Activated T-cell treated with anti-CD3 and anti-CD28 coated beads, Interleukin-2, amount 50 U/mL, for 72 hours (primary cell): ENCODE measurements at regions not wholly inside any gene's neighbourhood (a gene's known extent, or its start where the extent isn't known, plus 50 kb on each side); places are given as distances from the start of the nearest gene placed in this dataset.
"Not testable (repeated sequence)": the region's sequence is repeated elsewhere in the genome, so short reads cannot be mapped to it uniquely, and the experiment has no call there.

Experiments used
- ATAC-seq, 2 donors: fragments of 150-1000 bp; cut with Tn5 transposase; replicated peaks in 1 of 2; 2 replicates each; pipeline ENCODE4 v1.10.0; 2021; ENCODE audit warnings: moderate library complexity in 2 of 2, mild to moderate bottlenecking in 1 of 2
- DNase-seq, 2 donors: peaks; one replicate each; pipeline ENCODE4 v3.0.0; 2021 to 2022; ENCODE audit warnings: mixed read lengths in 1 of 2
- H3K27ac Mint-ChIP-seq: one replicate; pipeline ENCODE4 v1.8.0; 2022; ENCODE audit warnings: mild to moderate bottlenecking, moderate library complexity, mixed read lengths
- H3K27me3 Mint-ChIP-seq: one replicate; pipeline ENCODE4 v1.8.0; 2022; ENCODE audit warnings: low read depth, mixed read lengths
- H3K36me3 Mint-ChIP-seq, 2 donors: one replicate each; pipeline ENCODE4 v1.8.0; 2022; ENCODE audit warnings: mixed read lengths in 2 of 2, mild to moderate bottlenecking in 1 of 2; ENCODE audit not compliant: insufficient read depth in 2 of 2
- H3K4me1 Mint-ChIP-seq: one replicate; pipeline ENCODE4 v1.8.0; 2022; ENCODE audit warnings: low read depth, mixed read lengths
- H3K4me3 Mint-ChIP-seq, 2 donors: one replicate each; pipeline ENCODE4 v1.8.0; 2022; ENCODE audit warnings: mild to moderate bottlenecking in 2 of 2, mixed read lengths in 2 of 2, moderate library complexity in 2 of 2
- H3K9me3 Mint-ChIP-seq, 2 donors: one replicate each; pipeline ENCODE4 v1.8.0; 2022; ENCODE audit warnings: mixed read lengths in 2 of 2

DNA sequence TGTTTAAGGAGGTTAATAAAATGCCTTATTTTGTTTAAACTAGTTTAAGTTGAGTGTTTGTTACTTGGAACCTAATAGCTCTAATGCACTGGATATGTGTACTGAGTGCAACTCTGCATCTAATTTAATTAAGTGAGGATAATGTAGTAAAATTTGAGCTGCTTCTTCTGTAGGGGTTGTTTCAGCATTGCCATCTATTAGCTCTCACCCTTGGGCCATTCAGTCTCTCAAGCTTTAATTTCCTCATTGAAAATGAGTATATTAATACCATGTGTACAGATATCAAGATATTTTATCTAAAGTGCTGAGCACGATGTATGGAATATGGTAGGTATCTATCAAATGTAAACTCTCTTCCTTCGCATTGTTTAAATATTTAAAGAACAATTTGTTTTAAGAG is 375.7 kb upstream of the LRRC3B start:
- Mint-ChIP-seq H3K9me3 (peaks cover 3 to 8% of the 10 kb centered on the region in 2 donors), H3K27me3 (no peaks in the 10 kb centered on the region), H3K27ac (no peak overlapping the region), H3K36me3 (peaks cover 0 to 5% of the 10 kb centered on the region in 2 donors), H3K4me1 (no peaks in the 10 kb centered on the region), H3K4me3 (no peak overlapping the region)
- DNase-seq: no peak
- no peak for ATAC-seq

DNA sequence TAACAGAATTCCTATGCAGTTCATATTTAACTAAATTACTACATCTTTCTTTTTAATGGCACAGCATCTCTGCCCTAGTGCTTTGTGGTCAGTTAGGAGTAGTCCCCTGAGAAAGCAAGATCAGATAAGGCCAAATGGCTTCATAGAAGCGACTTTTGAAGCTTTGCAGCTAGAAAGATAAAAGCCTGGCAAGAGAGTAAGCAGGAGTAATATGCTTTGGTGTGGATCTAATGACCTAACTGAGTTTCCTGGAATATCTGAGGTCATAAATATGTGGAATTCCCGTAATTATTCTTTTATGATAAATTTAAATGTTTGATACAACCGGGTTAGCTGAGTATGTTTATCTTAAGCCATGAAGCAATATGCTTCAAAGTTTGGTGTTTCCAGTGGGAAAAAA is 374.9 kb upstream of the LRRC3B start:
- Mint-ChIP-seq H3K4me1 (no peaks in the 10 kb centered on the region), H3K27ac (no peak overlapping the region), H3K4me3 (no peak overlapping the region), H3K9me3 (peaks cover 0 to 6% of the 10 kb centered on the region in 2 donors), H3K27me3 (no peaks in the 10 kb centered on the region), H3K36me3 (peaks cover 0 to 2% of the 10 kb centered on the region in 2 donors)
- ATAC-seq (no peak), DNase-seq (no peak)

DNA sequence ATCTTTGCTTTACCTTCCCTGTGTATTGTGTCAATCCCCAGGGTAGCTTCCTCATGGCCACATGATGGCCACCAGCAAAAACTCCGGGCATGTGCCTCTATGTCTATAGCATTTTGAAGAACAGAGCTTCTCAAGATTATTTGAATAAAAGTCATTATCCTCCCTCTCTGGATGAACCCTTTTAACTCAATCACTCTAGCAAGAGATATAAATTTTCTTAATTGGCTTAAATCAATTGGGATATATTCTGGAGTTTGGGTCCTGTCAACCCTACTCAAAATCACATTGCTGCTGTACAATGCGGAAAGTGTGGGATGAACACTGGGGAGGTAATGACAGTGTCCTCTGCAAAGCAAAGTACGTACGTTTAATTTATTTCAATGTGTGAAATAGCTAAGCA is 370.6 kb upstream of the LRRC3B start:
- ATAC-seq: no peak
- Mint-ChIP-seq H3K4me1 (no peaks in the 10 kb centered on the region), H3K27ac (no peak overlapping the region), H3K27me3 (no peaks in the 10 kb centered on the region), H3K9me3 (peaks cover 0 to 3% of the 10 kb centered on the region in 2 donors), H3K36me3 (no peaks in the 10 kb centered on the region), H3K4me3 (no peak overlapping the region)
- no peak for DNase-seq

DNA sequence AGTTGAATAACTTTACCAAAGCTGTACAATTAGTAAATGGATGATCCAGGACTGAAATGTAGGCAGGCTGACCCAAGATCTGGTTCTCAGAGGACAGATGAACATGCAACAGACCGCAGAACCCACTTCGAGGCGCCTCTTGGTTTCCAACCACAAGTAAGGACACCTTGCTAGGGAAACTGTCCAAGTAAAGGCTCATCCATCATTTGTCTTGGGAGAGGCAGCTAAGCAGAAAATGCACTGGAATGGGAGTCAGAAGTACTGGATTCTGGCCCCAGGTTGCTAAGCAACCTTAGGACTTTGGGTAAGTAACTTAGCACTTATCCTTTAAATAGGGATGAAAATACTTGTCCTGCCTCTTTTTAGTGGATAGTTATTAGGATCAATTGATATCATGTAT is 366.3 kb upstream of the LRRC3B start:
- peaks cover 0 to 3% of the 10 kb centered on the region in 2 donors for H3K9me3 Mint-ChIP-seq

DNA sequence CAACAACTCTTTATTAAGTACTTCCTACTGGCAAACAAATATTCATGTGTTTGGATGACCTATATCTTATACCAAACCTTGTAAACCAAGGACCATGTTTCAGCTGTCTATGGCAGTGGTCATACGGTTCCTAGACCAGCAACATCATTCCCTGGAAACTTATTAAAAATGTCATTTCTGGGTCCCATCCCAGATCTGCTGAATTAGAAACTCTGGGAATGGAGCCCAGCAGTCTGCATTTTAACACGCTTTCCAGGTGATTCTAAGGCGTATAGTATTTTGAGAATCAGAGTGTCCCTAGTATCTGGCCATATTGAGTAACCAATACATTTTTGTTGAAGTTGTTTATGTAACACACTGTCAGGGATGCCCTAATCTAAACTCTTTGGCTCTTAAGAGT is 363.4 kb upstream of the LRRC3B start:
- Mint-ChIP-seq H3K4me3 (no peak overlapping the region), H3K27ac (no peak overlapping the region), H3K4me1 (no peaks in the 10 kb centered on the region), H3K36me3 (no peaks in the 10 kb centered on the region), H3K9me3 (peaks cover 0 to 3% of the 10 kb centered on the region in 2 donors), H3K27me3 (no peaks in the 10 kb centered on the region)
- no peak for ATAC-seq
- DNase-seq: no peak

More for the DNA sequence above, 366.3 kb upstream of the LRRC3B start:
- ATAC-seq (no peak), DNase-seq (no peak)
- Mint-ChIP-seq H3K4me1 (no peaks in the 10 kb centered on the region), H3K4me3 (no peak overlapping the region), H3K36me3 (no peaks in the 10 kb centered on the region), H3K27ac (no peak overlapping the region), H3K27me3 (no peaks in the 10 kb centered on the region)

DNA sequence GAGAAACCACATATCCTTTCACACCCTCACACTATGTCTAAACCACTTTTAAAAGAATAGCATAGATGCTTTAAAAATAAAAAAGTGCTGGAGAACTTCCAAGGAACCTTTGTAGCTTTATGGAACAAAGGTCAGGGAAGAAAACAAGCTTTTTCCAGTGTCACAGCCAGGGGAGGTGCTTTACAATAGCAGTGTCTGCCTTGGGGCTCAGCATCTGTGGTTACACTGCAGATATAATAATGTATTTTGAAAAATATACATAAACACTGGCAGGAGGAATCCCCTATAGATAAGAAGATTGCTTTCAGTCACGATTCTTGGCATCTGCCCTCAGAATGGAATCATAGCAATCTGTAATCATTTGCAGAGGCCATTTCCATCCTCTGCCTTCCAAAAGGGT is 362.4 kb upstream of the LRRC3B start:
- DNase-seq (no peak), ATAC-seq (no peak)
- peaks cover 0 to 3% of the 10 kb centered on the region in 2 donors for H3K9me3 Mint-ChIP-seq
- H3K36me3 Mint-ChIP-seq: no peaks in the 10 kb centered on the region
- H3K27me3 Mint-ChIP-seq: no peaks in the 10 kb centered on the region
- H3K4me3 Mint-ChIP-seq: no peak overlapping the region
- no peaks in the 10 kb centered on the region for H3K4me1 Mint-ChIP-seq
- H3K27ac Mint-ChIP-seq: no peak overlapping the region

DNA sequence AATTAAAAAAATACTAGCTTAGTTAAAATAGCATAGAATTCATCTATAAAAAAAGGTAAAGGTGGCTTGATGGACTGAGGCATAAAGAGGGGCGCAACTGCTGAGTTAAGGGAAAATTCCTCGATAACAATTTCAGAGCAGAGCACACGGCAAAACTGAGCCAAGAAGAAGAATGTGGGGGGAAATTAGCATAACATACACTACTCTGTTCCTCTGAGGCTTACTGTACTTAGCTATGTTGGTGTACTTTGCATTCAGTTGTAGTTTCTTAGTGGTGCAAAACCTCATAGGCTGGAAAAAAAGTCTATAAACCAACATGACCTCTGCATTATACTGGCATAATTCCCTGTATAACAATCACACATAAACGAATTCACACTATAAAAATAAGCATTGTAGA is 357.9 kb upstream of the LRRC3B start:
- Mint-ChIP-seq H3K27me3 (no peaks in the 10 kb centered on the region), H3K27ac (no peak overlapping the region), H3K4me3 (no peak overlapping the region), H3K36me3 (no peaks in the 10 kb centered on the region), H3K4me1 (no peaks in the 10 kb centered on the region), H3K9me3 (no peaks in the 10 kb centered on the region)
- ATAC-seq (no peak), DNase-seq (no peak)

DNA sequence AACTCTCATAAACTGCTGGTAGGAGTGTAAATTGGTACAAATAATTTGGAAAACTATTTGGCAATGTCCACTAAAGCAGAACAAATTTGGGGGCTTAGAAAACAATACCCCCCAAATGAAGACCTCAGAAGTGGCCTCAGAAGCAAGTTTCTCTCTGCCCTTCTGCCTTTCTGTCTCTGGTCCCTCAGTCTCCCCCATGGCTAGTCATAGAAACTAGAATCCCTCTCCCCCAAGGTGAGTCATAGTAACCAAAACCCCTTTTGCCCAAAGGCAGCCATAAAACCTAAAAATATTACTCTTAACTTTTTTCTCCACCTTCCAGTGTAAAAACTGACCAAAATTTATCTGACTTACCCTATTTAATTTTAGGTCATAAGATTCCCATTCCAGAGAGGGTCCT is 350.7 kb upstream of the LRRC3B start:
- Mint-ChIP-seq H3K4me3 (no peak overlapping the region), H3K9me3 (no peaks in the 10 kb centered on the region), H3K36me3 (no peaks in the 10 kb centered on the region), H3K27me3 (no peaks in the 10 kb centered on the region), H3K4me1 (no peaks in the 10 kb centered on the region), H3K27ac (no peak overlapping the region)
- DNase-seq (no peak), ATAC-seq (no peak)

DNA sequence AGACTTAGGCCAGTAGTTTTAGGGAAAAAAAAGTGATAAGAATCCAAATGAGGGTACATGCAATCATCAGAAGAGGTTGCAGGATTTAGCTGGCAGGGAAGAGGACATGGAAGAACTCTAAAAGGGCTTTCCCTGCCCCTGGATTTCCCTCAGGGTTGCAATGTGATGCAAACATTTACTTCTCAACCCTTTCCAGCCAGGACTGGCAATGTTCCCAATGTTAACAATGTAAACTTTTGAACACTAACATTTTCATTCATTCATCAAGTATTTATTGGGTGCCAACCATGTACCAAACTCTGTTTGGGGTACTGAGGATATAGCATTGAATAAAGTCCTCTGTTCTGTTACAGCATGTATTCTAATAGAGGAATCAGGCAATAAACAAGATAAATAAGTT is 349.4 kb upstream of the LRRC3B start:
- no peaks in the 10 kb centered on the region for H3K9me3 Mint-ChIP-seq
- no peaks in the 10 kb centered on the region for H3K27me3 Mint-ChIP-seq

DNA sequence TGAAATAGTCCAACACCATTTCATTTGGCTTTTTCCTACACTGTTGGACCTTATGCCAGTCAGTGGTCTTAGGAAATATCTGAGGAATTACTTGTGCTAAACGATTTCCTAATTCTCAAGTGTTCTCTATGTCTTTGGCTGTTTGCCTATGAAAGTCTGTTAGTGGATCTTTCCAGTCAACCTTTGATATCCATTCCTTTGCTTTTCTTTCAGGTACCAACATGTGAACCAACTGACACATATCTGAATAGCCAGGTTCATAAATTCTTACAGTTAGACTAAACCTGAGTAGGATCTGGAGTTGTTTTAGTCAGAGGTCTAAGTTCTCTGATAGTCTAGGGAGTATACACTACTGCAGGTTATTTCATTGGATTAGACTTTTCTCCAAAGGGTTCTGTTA is 343.5 kb upstream of the LRRC3B start:
- ATAC-seq: no peak
- Mint-ChIP-seq H3K4me1 (no peaks in the 10 kb centered on the region), H3K27me3 (no peaks in the 10 kb centered on the region), H3K27ac (no peak overlapping the region), H3K4me3 (no peak overlapping the region), H3K36me3 (peaks cover 0 to 3% of the 10 kb centered on the region in 2 donors), H3K9me3 (peaks cover 4 to 11% of the 10 kb centered on the region in 2 donors)
- DNase-seq: no peak

More for the DNA sequence above, 349.4 kb upstream of the LRRC3B start:
- H3K27ac Mint-ChIP-seq: no peak overlapping the region
- H3K4me3 Mint-ChIP-seq: no peak overlapping the region
- DNase-seq (no peak), ATAC-seq (no peak)
- H3K36me3 Mint-ChIP-seq: no peaks in the 10 kb centered on the region
- no peaks in the 10 kb centered on the region for H3K4me1 Mint-ChIP-seq

DNA sequence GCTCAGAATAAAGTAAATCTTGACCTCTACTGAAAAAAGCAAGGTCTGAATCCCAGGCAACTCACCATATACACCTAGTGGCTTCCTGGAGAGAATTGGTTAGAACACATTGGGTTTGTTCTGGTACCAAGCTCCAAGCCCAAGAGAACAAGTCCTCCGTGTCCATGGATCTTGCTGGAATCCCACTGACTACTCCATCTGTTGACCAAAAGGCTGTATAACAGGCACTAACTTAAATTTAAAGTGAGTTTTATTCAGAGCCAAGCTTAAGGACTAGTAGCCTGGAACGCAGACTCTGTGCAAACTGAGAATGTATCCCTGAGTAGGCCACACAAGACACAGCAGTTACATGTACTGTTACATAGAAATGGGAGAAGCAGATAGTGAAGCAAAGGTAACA is 342.1 kb upstream of the LRRC3B start:
- ATAC-seq (no peak), DNase-seq (no peak)
- H3K27me3 Mint-ChIP-seq: no peaks in the 10 kb centered on the region
- peaks cover 11 to 18% of the 10 kb centered on the region in 2 donors for H3K9me3 Mint-ChIP-seq
- peaks cover 0 to 3% of the 10 kb centered on the region in 2 donors for H3K36me3 Mint-ChIP-seq
- H3K4me1 Mint-ChIP-seq: no peaks in the 10 kb centered on the region
- no peak overlapping the region for H3K4me3 Mint-ChIP-seq
- H3K27ac Mint-ChIP-seq: no peak overlapping the region

DNA sequence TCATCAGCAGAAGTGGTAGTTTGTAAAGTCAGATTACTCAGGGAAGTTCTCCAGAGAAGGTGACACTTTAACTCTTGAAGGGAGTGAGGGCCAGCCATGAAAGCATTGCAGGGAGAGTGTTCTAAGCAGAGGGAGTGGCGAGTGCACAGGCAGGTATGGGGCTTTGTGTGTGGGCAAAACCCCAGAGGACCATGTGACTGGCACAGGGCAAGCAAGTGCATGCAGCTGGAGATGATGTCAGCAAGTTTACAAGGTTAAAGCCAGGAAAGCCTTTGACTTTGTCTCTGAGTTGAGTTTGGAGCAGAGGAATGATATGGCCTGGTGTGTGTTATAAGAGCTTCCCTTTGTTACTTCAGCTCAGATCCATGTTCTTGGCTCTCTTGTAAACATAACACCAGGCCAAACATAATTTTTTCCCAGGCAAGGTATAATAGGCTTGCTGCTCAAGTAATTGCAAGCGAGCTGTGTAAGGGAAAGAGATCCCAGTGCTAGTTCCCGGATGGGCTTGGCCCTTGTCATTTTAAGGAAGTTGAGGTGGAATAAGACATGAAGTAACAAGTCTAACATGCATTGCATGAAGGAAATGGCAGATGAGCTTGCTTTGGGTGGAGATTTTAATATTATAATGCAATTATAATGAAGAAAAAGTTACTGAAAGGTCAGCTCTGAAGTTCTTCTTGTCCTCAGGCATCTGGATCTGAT is 341.1 kb upstream of the LRRC3B start:
- no peak for DNase-seq
- no peak for ATAC-seq
- Mint-ChIP-seq H3K36me3 (peaks cover 0 to 3% of the 10 kb centered on the region in 2 donors), H3K9me3 (peaks cover 11 to 18% of the 10 kb centered on the region in 2 donors), H3K27me3 (no peaks in the 10 kb centered on the region), H3K4me3 (no peak overlapping the region), H3K27ac (no peak overlapping the region), H3K4me1 (no peaks in the 10 kb centered on the region)

DNA sequence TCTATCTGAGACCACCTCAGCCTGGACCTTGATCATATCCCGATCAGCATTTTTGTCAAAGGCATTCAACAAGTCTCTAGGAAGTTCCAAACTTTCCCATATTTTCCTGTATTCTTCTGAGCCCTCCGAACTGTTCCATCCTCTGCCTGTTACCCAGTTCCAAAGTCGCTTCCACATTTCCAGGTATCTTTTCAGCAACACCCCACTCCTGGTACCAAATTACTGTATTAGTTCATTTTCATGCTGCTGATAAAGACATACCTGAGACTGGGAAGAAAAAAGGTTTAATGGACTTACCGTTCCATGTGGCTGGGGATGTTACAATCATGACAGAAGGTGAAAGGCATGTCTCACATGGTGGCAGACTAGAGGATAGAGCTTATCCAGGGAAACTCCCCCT is 338.1 kb upstream of the LRRC3B start:
- H3K4me1 Mint-ChIP-seq, H3K27me3 Mint-ChIP-seq, H3K36me3 Mint-ChIP-seq, H3K27ac Mint-ChIP-seq, ATAC-seq, H3K4me3 Mint-ChIP-seq, DNase-seq: not testable (repeated sequence)
- peaks cover 14 to 15% of the 10 kb centered on the region in 2 donors for H3K9me3 Mint-ChIP-seq

DNA sequence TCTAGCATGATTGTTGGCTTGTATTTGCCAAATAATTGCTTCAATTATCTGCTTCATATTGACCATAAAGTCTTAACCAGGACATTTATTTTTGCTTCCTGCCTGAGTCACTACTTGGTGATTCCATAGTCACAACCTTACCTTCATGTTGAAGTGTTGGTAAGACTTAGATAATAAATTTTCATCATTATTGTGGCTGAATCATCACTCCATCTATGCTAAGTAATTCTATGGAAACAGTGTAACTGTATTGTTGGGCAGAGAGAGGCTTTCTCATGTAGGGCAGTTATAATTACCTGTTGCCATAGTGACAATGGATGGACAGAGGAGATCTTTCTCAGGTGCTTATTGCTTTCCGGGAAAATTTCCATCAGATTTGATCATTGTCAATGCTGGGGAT is 330.7 kb upstream of the LRRC3B start:
- Mint-ChIP-seq H3K27ac (no peak overlapping the region), H3K9me3 (peaks cover 0 to 4% of the 10 kb centered on the region in 2 donors), H3K36me3 (no peaks in the 10 kb centered on the region), H3K27me3 (no peaks in the 10 kb centered on the region), H3K4me3 (no peak overlapping the region), H3K4me1 (no peaks in the 10 kb centered on the region)
- ATAC-seq (no peak), DNase-seq (no peak)
